Right ventricle myocardium inferior (tissue), 1 donor: ENCODE measurements at regions not wholly inside any gene's neighbourhood (a gene's known extent, or its start where the extent isn't known, plus 50 kb on each side); places are given as distances from the start of the nearest gene placed in this dataset.

ENCODE experiments used
- ATAC-seq: fragments of 200-7000 bp; cut with Tn5 transposase; one replicate; pipeline ENCODE4 v1.9.1; 2020; ENCODE audit warnings: mild to moderate bottlenecking, moderate library complexity
- DNase-seq: peaks from one replicate; pipeline ENCODE4 v3.0.0; 2021; ENCODE audit errors: missing footprints
- intact Hi-C: fragments of 100-400 bp; cut with DNase I; formaldehyde crosslinking; loops from one replicate; pipeline ENCODE4 v1.11.0; 2022
- donor health status: DM: no; HTN: yes; CAD: no; lungs with severe emphysema.

DNA sequence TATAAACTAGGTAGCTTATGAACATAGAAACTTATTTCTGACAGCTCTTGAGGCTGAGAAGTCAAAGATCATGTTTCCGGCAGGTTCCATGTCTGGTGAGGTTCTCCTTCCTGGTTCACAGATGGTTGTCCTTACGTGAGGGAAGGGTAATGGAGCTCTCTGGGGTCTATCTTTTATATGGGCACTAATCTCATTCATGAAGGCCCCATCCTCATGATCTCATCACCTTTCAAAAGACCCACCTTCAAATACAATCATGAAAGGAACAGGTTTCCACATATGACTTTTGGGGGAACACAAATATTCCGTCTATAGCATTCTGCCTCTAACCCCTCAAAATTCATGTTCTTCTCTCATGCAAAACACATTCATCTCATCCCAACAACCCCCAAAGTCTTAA is 264.7 kb downstream of the PTTG2 start:
- DNase-seq = no peak
- ATAC-seq = no peak
- intact Hi-C loops = no loop called here

GRCh38 chr4:38226170-38226569 is 266.0 kb downstream of the PTTG2 start:
- DNase-seq (no peak), ATAC-seq (no peak)
- intact Hi-C loops = no loop called here

DNA sequence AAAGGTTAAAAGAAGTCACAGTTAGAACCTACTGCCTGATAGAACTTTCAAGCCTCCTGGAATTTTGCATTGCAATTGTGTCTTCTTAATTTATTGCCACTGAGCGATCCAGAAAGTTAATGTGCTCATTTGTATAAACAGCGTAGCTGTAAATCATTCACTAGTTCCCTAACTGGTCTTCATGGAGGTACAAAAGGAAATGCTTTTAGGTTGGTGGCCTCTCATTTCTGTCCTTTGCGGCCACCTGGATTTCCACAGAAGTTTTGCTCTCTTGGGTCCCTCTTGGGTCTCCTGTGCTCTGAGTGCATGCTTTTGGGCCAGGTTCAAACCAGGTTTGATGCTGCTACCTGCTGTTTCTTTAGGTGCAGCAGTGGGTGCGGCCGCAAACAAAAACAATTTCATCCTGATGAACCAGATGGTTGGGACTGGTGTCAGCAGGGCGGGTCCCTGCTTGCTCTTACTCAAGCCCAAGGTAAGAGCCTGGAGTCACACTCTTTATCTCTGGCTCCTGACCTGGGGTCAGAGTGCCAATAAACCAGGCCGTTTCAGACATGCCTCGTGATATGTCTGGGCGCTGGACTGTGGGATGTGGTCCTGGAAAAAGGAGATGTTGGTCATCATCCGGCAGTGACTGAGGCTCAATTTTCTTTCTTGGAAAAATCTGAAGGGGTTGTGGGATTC is 270.1 kb downstream of the PTTG2 start:
- no peak for ATAC-seq
- intact Hi-C loops = no loop called here
- no peak for DNase-seq

DNA sequence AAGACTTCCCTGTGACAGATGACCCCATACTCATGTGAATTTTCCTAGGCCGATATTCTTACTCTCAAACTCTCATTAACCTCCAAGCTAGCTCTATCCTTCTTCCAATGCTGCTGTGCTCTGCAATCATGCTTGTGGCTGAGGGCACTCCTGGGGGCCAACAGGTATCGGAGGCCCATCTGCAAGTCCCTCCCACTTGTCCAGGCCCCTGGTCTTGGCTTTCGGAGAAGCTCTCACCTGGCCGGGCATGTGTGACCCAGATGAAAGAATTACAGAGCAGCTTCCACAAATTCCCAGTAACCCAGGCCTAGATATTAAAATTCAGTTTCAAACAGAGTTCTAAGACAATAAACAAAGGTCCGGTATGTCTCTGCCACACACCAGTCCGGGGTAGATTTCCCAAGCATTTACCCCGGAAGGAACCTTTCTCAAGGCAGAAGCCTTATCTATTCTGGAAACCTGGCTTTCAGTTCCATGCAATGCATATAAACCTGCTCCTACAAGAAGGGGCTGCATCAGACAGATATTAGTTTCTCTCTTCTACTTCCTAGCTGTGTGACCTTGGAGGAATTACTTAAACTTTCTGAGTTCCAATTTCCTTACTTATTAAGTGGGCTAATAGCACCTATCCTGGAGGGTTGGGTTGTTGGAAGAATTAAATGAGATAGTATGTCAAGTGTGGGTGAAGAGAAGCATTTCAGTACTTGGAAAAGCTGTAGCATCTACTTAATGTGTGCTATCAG is 270.8 kb downstream of the PTTG2 start:
- intact Hi-C loops = no loop called here
- ATAC-seq = no peak
- no peak for DNase-seq

GRCh38 chr4:38231626-38232025 is 271.4 kb downstream of the PTTG2 start:
- DNase-seq (no peak), ATAC-seq (no peak)
- intact Hi-C loops = no loop called here

DNA sequence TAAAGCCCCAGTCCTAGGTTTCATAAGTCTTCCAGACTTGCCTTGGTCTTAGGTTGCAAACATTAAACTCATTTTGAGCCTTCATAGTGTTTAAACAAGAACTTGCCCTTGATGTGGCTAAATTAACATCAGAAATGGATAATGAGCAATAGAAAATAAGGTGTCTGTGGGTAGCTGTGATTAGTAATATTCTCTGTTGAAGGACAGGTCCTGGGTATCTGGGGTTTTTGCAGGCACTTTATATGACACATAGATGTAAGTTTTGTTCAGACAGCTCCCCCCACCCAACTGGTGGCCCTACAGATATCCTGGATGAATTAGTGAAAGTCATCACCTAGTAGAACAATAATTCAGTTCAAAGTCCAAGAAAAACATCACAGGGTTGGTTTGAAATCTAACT is 272.5 kb downstream of the PTTG2 start:
- ATAC-seq (no peak), DNase-seq (no peak)
- intact Hi-C loops = no loop called here

GRCh38 chr4:38233727-38234480 is 273.7 kb downstream of the PTTG2 start:
- intact Hi-C loops = no loop called here
- DNase-seq = peak; percentile 81
- ATAC-seq = no peak

- intact Hi-C loops = no loop called here
- ATAC-seq = no peak
- DNase-seq = no peak
These were observed 275.2 kb downstream of the PTTG2 start for GRCh38 chr4:38235354-38235753.

GRCh38 chr4:38236003-38236402 is 275.8 kb downstream of the PTTG2 start:
- no peak for DNase-seq
- intact Hi-C loops = no loop called here
- ATAC-seq = no peak

- no peak for DNase-seq
- no peak for ATAC-seq
- intact Hi-C loops = no loop called here
These were observed 276.3 kb downstream of the PTTG2 start for GRCh38 chr4:38236503-38236902.

DNA sequence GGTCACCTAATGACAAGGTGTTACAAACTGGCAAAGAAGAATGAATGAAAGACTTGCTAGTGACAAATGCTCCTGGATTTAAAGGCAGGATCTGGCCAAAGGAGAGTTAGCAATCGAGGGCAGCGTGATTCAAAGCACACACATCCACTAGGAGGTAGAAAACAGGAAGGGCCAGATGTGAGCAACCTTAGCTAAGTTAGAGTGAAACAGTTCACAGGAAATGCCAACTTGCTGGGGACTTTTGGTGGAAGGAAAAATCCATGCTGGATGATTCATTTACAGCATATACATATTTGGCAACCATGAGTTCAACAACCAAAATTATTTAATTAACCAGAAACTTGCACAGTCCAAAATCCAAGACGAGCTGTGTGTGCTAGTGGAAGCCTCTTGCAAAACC is 276.9 kb downstream of the PTTG2 start:
- intact Hi-C loops = no loop called here
- DNase-seq (no peak), ATAC-seq (no peak)

GRCh38 chr4:38241541-38241940 is 281.3 kb downstream of the PTTG2 start:
- ATAC-seq = no peak
- intact Hi-C loops = no loop called here
- DNase-seq = no peak

DNA sequence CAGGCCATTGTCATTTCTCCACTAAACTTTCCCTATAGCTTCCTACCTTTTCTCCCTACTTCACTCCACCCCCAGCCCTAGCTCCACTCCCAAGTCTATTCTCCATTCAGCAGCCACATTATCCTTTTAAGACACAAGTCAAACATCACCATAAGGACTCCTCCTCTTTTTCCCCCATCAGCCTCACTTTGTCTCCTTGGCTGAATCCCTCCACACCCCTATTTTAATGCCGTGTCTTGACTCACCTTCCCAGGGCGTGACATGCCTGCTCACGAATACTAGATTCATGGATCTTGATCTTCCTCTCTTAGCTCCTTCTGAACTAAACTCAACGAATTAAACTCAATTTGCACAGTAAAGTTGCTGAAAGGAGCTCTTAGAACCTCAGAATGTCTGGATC is 281.9 kb downstream of the PTTG2 start:
- intact Hi-C loops = no loop called here
- ATAC-seq (no peak), DNase-seq (no peak)

- intact Hi-C loops = no loop called here
- ATAC-seq (no peak), DNase-seq (no peak)
These were observed 282.7 kb downstream of the PTTG2 start for GRCh38 chr4:38242822-38243387.

GRCh38 chr4:38243388-38244053 is 283.3 kb downstream of the PTTG2 start:
- intact Hi-C loops = no loop called here
- ATAC-seq = no peak
- DNase-seq = no peak

DNA sequence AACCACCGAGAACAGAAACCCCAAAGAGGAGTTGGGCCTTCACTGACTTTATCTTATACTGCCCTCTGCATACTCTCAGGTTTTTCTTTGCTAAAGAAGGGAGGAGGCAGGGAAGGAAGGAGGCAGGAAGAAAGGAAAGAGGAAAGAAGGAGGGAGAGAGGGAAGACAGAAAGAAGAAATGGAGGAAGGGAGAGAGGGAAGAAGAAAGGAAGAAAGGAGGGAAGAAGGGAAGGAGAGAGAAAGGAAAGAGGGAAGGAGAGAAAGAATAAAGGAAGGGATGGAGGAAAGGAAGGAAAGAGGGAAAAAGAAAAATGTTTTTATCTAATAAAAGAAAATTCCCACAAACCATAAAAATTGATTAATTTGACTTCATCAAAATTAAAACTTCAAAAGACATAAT is 294.6 kb downstream of the PTTG2 start:
- intact Hi-C loops = no loop called here
- DNase-seq = no peak

DNA sequence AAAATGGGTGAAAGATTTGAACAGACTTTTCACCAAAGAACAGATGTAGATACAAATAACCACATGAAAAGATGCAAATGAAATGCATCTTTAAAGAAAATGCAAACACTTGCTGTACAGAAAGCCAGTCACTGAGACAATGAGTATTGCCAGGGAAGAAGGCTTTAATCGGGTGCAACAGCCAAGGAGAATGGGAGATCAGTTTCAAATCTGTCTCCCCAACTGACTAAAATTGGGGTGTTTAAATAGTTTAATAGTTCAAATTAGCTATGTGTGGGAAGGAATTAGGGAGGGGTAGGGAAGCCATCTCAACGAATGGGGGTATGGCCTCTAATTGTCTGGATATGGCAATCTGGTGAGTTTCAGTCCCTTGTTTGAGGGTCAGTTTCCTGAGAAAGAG is 295.4 kb downstream of the PTTG2 start:
- intact Hi-C loops = no loop called here
- ATAC-seq (no peak), DNase-seq (no peak)

More for the DNA sequence above, 294.6 kb downstream of the PTTG2 start:
- no peak for ATAC-seq

DNA sequence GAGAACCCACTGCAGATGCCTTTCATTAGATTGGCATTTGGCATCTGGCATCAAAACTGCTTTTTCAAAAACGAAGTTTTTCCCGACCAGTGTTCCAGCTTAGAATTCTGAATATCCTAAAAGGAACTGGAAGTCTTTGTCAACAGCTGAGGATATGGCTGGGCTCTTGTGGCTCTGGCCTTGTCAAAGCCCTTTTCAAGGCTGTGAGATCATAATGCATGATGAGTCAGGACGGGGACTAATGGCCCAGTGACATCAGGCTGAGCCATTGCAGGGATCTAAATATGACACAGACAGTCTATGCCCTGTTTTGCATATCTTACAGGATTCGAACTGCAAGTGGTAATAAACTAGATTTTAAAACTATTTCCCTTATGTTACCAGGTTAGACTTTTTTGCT is 306.4 kb downstream of the PTTG2 start:
- DNase-seq = no peak
- ATAC-seq = no peak
- intact Hi-C loops = no loop called here

- intact Hi-C loops = no loop called here
- DNase-seq = no peak
- ATAC-seq = no peak
These were observed 308.1 kb downstream of the PTTG2 start for GRCh38 chr4:38268108-38268820.
